Effector CD8-positive, alpha-beta T cell (primary cell): ENCODE measurements at regions not wholly inside any gene's neighbourhood (a gene's known extent, or its start where the extent isn't known, plus 50 kb on each side); places are given as distances from the start of the nearest gene placed in this dataset.
"Not testable (repeated sequence)": the region's sequence is repeated elsewhere in the genome, so short reads cannot be mapped to it uniquely, and the experiment has no call there.

Experiments
- DNase-seq: peaks from one replicate; lab custom pipeline; 2025; lab: John Stamatoyannopoulos, UW

DNA sequence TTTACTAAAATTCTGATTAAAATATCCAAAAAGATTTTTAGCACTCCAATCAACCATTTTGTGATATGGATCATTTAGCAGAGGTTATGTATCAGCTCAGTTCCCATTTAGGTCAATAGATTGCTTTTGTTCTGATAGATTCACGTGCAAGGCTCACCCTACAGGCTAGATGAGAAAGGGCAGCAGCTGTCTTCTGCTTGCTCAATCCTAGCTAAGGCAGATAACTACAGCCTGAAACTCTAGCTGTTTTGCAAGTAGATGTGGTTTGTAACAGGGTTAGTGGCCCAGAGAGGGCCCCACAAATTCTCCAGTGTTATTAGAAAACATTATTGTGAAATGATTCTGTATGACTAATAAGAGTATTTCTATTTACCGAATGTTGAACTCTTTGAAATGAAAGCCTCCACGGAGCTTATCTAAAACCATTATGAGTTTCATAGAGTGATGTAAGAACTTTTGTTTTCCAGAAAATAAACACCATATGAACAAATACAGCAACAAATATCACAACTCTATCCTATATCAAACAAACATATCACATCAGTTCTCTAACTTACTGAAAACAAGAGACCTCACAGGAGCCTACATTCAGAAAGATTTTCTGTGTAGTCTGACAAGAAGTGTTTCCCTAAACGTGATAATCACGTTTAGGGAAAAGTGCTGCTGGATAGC is 841.9 kb upstream of the ACO1 start:
- DNase-seq, result no peak

DNA sequence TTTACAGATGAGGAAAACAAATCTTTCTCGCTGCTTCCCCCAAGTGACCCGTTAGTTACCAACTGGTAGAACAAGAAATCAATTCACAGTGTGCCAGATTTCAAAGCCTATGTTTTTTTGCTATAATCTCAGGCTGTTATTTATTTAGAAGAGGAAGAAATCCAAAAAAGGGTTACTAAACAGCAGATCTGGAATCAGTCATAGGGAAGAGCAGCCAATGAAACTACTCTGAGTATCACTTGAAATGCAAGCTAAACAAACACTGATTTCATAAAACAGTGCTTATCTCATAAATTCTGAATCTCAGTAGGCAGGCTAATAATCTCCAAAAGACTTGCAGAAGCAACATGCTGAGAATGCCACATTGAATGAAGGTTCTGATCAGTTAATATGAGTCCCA is 829.5 kb upstream of the ACO1 start:
- no peak for DNase-seq

DNA sequence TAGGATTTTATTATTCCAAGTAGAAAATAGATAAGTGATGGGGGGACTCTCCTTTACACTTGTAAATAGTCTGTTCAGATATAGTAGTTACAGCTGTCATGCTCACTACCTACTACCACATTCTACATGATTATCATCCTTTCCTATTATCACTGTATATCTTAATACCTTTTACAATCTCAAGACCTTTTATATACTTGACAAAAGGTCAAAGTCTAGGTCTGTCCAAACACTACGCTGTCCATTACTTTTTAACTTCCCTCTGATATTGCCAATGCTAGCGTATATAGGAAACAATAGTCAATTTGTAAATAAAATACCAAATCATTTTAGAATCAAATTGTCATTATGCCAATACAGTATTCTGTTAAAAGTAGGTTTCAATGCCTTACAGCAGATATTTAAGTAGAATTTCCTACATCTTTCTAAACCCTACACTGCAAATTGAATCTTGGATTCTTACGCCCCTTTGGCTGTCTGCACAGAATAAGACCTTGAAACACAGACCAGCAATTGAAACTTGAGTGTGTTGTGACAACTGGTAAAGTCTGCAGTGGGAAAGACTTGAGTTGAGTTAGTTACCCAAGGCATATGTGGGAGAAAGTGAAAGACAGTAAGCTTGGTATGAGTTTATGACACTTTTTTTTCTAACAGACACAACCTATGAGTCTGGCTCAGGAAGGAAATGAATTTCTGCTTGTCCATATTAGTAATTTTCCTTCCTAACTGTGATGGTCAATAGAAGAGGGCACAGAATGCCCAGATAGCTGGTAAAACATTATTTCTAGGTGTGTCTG is 827.6 kb upstream of the ACO1 start:
- no peak for DNase-seq

DNA sequence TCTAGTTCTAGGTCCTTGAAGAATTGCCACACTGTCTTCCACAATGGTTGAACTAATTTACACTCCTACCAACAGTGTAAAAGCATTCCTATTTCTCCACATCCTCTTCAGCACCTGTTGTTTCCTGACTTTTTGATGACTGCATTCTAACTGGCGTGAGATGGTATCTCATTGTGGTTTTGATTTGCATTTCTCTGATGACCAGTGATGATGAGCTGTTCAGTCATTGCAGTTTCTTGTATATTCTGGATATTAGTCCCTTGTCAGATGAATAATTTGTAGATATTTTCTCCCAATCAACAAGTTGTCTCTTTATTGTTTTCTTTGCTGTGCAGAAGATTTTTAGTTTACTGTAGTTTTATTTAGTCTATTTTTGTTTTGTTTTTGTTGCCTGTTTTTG is 812.3 kb upstream of the ACO1 start:
- DNase-seq, result not testable (repeated sequence)

DNA sequence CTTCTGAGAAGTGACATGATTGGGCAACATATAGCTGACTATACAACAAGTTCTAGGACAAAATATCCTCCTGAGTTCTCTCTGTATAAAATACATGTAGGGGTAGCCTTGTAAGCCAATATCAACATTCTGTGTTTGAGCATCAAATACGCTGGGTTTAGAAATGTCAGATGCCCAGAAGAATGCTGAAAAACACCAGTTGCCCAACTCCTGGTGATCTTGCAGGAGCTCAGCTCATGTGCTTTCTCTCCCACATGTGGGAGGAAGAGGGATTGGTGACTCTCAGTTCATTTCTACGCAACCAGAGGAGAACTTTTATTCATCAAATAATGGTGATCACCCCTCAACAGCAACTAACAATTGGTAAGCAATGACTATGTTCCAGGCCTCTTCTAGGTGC is 810.9 kb upstream of the ACO1 start:
- DNase-seq, result no peak

DNA sequence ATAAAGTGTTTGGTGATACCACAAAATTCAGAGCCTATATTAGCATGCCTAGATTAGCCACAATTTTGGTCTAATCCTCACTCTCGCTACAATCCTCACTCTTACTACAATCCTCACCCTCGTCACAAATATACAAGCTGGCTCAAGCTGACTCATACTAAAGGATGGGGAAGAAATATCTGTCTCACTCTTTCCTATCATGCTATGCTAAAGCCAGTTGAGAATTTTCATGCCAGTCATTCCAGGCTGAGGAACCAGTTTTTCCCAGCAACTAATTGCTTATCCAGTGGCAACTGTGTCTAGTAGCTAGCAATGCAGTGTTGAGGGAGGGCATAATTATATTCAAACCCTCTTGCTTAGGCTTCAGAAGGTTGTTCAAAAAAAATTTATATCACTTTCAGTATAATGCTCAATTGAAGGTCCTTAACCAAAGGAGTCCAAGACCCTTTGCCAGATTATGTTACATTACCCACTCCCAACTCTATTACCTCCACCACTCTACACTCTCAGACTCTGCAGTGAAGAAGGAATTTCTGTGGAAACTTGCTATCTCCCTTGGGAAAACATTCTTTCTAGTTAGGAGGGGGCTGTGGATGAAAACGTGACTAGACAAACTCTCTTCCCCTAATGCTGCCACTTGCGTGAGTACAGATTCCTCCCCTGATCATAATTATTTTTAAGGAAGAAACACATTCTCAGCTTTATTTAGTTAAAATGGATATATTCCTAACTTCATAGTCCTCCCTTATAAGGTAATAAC is 810.3 kb upstream of the ACO1 start:
- DNase-seq, result no peak

DNA sequence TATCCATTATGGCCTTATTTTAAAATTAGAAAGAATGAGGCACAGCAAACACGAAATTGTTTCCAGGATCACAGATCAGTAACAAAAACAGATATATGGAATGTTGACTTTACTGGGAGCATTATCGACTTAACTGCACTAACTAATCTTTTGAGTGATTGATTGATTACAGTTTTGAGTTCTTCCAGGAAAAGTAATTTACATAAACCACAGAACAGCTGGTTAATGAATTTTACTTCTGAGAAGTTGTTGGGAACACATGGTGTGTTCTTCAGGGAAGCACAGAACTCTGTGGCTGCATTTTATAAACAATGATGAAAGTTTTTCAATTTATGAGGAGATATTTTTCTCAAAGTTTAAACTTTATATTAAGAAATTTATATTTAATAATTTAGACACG is 802.4 kb upstream of the ACO1 start:
- no peak for DNase-seq

DNA sequence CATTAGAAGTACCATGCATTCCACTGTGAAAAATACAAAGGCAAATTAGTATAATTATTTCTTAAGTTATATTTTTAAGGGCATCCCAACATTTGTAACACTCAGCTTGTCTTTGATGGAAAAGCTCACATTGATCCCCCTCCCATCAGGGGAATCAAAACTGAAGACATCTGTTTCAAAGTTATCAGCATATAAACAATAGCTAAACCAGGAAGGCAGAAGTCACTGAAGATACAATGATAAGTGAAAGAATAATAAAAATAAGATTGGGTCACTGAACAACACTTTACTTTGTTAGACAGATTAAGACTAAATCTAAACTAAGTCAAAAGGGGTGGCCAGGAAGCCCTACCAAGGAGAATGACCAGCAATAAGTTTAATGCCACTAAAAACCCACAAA is 801.9 kb upstream of the ACO1 start:
- DNase-seq, result no peak

DNA sequence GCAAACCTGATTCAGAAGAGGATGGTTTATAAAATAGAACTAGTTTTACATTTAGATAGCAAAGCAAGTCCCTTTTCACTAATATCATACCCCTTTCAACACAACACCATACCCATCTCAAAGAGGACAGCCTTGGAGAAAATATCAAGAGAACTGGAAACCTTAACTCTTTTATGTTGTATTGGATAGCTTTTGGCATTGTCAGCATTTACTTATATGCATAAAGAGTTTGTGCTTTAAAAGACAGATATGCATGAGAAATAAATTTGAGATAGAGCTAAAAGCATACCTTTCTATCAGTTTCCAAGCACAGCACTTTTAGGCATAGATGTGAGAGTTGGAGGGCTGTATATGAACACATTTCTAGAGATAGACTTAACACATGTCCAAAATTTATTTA is 799.3 kb upstream of the ACO1 start:
- no peak for DNase-seq

DNA sequence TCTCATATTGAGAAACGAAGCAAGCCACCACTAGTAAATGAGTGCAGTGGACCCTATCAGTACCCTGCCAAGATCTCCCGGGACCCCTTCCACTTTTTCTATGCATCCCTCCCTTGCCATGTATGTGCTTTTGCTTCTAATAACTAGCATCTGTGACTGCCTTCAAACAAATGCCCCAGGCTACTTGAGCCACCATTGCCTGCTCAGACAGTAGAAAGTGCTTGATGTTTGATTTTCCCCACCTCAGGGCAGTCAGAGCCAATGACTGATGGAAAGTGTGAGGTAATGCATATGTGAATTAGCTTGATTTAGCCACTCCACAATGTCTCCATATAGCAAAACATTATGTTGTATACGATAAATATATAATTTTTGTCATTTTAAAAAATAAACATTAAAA is 797.3 kb upstream of the ACO1 start:
- DNase-seq, result no peak

DNA sequence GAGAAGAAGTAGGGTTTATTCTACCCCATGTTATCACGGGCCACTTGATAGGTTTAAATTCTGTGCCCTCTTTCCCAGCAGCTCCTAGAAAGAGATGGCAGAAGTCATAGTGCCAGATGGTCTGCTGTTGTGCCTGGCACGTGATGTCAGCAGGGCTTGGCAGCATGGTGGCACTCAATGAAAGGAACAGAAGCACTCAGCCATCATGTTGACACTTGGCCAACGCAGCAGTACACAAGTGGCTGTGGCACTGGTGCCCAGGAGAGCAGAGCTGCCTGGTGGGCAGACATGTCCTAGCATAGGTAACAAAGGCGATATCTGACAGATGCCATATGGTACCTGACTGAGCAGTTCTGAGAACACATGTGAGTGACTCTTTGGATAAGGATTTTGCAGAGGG is 796.4 kb upstream of the ACO1 start:
- DNase-seq, result no peak

DNA sequence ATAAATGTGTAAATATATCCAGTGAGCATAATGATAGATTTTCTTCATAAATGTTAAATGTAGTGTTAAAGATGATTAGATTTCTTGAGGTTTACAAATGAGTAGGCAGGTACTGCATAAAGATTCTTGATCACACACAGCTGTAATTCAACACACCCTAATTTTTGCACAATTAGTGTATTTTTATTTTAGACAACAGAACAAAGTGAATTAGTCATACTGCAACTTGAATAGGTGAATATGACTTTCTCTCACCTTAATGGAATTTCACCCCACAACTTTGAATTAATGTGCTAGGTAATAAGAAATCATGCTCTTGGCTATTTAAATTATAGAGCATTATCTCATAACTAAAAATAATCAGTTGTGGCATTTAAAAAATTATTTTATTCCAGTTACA is 795.7 kb upstream of the ACO1 start:
- DNase-seq, result no peak

DNA sequence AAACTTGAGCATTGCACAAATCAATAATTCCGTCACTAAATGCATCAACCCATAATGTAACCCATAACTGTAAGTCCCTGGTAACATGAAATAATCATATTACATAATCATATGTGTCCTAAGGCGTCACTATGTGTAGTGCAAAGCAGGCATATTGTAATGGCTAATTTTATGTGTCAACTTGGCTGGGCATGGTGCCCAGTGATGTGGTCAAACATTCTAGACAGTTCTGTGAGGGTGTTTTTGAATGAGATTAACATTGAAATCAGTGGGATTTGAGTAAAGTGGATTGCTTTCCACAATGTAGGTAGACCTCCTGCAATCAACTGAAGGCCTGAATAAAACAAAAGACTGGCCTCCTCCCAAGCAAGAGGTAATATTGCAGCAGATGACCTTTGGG is 794.4 kb upstream of the ACO1 start:
- DNase-seq, result no peak

DNA sequence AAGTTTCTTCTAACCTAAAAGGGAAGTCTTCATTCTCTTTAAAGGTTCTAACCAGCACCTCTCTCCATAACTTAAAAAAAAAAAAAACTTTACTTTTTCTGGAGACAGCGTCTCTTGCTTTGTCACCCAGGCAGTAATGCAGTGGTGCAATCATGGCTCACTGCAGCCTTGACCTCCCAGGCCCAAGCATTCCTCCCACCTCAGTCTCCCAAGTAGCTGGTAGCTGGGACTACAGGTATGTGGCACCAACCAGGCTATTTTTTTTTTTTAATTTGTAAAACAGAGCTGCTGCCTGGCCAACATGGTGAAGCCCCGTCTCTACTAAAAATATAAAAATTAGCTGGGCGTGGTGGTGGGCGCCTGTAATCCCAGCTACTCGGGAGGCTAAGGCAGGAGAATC is 787.4 kb upstream of the ACO1 start:
- DNase-seq, result not testable (repeated sequence)

DNA sequence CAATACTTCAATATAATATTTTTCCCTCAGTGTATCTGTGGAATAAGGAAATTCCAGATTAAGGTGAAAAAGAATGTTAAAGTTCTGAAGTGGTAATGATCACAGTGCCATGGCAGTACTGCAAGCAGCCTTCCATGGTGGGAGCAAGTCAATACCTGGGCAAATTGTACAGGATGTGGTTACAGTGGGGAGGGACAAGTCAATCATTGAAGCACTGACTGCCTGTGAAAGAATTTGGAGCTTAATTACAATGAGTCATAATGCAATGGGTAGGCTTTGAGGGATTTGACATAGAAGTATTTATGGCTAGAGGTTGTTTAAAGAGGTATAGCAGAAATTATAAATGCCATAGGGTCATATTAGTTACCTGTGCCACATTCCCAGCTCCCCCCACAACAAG is 786.5 kb upstream of the ACO1 start:
- no peak for DNase-seq

DNA sequence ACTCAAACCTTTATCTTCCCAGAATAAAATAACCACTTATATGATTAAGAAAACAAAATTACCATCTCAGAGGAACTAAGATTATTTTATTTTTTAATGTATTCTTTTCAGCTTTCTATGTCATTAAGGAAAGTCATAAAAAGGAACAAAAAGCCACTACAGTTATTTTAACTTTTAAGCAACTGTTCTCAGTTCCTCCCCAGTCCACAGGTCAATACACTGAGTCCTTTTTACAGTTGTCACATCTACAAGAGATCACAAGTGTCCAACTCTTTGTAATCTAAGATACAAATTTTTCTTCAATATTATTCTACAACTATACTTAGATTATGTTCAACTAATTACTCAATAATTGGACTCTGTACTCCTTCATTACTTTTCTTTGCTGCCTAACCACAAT is 782.8 kb upstream of the ACO1 start:
- DNase-seq, result no peak

DNA sequence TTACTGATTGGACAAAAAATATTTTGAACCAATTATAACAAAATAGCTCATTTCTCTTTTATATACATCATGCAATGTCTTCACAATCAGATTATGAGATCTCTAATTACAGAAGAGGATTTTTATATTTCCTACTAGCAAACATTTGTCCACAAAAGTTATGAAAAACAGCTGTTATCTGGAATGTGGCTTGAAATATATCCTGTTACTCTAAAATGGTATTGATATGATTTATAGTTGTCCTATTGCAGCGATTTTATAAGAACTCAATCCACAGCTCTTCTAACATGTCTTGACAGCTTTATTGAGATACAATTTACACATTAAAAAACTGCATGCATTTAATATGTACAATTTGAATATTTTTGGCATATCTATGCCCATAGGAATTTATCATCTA is 779.9 kb upstream of the ACO1 start:
- no peak for DNase-seq

DNA sequence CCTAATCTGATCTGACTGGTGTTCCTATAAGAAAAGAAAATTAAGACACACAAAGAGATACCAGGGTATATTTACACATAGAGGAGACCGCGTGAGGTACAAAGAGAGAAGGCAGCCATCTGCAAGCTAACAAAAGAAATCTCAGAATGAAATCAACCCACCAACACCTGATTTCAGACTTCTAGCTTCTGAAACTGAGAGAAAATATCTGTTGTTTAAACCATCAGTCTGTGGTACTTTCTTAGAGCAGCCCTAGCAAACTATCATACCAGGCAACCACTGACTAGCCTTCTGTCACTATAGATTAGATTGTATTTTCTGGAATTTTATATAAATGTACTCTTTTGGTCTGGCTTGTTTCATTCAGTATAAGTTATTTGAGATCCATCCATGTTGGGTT is 779.3 kb upstream of the ACO1 start:
- no peak for DNase-seq

DNA sequence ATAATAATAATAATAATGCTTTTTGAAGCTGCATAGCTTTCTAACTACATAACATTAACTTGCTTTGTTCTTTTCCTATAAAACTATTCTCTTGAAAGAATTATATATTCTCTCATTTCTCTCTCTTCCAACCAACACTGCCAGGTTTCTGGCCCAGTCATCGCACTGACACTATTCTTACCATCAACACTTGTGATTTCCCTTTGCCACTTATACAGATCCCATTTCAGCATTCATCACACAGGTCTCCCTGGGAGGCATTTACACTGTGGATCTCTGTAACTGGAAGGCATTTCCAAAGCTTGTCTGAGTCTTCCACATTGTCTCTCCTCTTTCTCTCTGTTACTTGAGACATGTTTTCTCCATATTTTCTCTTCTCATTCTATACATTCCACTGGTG is 777.8 kb upstream of the ACO1 start:
- no peak for DNase-seq

DNA sequence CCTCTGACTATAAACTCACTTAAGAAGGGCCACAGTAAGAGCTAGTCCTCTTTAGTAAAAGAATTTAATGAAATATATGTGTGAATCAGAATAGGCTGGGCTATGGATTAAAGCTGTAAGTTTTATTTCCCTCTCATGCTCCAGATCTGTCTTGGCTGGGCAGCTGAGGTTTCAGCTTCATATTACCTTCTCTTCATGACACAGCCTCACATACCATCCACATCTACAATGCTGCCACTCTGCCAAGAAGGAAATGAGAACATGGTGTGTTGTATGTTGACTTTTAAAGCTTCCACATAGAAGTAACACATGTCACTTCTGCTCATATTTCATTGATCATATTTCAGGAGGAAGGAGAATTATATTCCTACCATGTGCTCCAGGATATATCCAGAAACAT is 776.0 kb upstream of the ACO1 start:
- DNase-seq, result no peak

DNA sequence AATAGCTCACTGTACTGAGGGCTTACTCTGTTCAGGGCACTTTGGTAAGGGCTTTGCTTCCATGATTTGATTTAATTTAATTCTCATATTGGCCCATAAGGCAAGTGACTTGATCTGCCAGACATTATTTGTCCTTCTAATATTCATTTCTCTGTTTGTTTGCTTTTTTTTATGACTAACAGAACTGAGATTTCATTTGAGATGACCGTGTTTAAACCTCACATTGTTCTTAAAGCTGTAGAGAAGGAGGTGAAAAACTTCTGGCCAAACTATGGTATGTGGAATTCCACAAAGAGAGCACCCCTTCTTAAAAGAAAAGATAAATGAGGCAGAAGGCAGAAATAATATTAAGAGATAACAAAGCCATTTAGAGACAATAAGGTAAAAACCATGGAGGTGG is 775.6 kb upstream of the ACO1 start:
- DNase-seq, result no peak

DNA sequence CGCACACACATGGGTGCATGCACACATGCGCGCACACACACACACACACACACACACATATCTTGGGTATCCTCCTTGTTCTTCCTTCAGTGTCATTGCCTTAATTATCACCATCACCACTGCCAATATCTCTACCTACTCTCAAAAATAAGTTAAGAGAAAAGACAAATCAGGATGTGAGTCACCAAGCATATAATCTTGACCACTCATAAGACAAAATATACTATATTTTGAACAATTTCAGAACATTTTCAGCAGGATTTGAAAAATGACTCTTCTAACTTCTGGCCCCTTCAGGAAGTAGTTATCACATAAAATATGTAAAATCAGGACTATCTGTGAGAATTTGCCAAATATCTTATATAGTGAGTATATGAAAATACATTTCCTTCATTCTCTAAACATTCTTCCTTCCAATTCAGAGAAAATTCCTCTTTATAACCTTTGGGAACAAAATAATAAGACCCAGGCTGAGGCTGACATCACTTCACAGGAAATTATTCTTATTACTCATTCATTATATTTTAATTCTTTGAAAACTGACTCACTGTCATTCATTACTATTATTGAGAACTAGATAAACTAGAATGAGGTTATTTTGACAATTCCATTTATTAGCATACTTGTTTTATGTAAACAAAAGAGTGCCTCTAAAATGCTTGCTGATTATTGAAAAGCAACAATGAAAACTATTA is 772.0 kb upstream of the ACO1 start:
- no peak for DNase-seq

DNA sequence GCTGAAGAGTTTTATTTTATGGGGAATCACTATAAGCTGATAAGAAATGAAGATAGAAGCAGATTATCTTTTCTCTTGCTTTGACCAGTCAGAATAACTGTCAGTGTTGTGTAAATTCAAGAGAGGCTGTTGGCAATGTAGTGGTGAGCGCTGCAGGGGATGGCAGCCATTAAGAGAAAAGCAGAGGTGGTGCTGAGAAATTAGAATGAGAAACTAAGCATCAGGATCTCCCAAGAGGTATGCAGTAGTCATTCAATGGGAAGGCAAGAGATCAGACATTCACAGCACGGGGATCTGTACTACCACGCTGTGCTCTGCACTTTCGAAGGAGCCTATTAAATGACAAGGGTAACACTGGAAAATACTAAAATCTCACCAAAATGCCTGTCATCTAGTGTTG is 768.5 kb upstream of the ACO1 start:
- no peak for DNase-seq
